ENCODE measurements at regions not wholly inside any gene's neighbourhood (a gene's known extent, or its start where the extent isn't known, plus 50 kb on each side); places are given as distances from the start of the nearest gene placed in this dataset.

DNA sequence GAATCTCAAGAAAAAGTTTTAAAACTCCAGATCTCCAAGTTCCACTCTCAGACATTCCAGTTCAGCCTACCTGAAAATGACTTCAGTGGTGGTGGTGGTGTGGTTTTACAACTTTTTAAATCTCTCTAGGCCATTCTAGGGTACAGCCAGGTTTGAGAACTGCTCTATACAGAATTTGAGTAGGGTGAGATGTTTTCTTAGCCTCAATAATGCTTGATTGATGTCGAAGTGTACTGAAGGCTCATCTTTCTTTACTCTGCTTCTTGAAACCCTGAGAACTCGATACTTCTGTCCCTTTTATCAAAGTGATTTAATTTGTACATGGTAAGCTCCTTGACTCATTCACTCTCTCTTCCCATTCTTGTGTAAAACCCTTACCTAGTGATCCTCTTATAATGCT, 143.8 kb downstream of the FAM124B start:
- DNase-seq (ENCODE audit: low spot score): no peak
- H3K27me3 Mint-ChIP-seq (ENCODE audit: low read depth): no peaks in the 10 kb centered on the region
- no peak overlapping the region for H3K27ac Mint-ChIP-seq (ENCODE audit: unreplicated experiment)
- H3K9me3 Mint-ChIP-seq (ENCODE audit: low read depth): no peaks in the 10 kb centered on the region
- no peaks in the 10 kb centered on the region for H3K36me3 Mint-ChIP-seq (ENCODE audit: low read depth)
- TF ChIP-seq, protein P1, sequence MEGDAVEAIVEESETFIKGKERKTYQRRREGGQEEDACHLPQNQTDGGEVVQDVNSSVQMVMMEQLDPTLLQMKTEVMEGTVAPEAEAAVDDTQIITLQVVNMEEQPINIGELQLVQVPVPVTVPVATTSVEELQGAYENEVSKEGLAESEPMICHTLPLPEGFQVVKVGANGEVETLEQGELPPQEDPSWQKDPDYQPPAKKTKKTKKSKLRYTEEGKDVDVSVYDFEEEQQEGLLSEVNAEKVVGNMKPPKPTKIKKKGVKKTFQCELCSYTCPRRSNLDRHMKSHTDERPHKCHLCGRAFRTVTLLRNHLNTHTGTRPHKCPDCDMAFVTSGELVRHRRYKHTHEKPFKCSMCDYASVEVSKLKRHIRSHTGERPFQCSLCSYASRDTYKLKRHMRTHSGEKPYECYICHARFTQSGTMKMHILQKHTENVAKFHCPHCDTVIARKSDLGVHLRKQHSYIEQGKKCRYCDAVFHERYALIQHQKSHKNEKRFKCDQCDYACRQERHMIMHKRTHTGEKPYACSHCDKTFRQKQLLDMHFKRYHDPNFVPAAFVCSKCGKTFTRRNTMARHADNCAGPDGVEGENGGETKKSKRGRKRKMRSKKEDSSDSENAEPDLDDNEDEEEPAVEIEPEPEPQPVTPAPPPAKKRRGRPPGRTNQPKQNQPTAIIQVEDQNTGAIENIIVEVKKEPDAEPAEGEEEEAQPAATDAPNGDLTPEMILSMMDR (IDR thresholded peaks at IDR 0.05): no peak
- peaks cover 40% of the 10 kb centered on the region for H3K4me1 Mint-ChIP-seq (ENCODE audit: low read depth)
- H3K4me3 Mint-ChIP-seq (ENCODE audit: unreplicated experiment): no peak overlapping the region

GRCh38 chr2:224257156-224257555, 144.8 kb downstream of the FAM124B start:
- Mint-ChIP-seq H3K4me3 (ENCODE audit: unreplicated experiment) (no peak overlapping the region), H3K9me3 (ENCODE audit: low read depth) (no peaks in the 10 kb centered on the region), H3K4me1 (ENCODE audit: low read depth) (peaks cover 39% of the 10 kb centered on the region), H3K36me3 (ENCODE audit: low read depth) (no peaks in the 10 kb centered on the region), H3K27ac (ENCODE audit: unreplicated experiment) (no peak overlapping the region), H3K27me3 (ENCODE audit: low read depth) (no peaks in the 10 kb centered on the region)
- TF ChIP-seq, protein P1 (IDR thresholded peaks at IDR 0.05): no peak
- DNase-seq (ENCODE audit: low spot score): no peak

DNA sequence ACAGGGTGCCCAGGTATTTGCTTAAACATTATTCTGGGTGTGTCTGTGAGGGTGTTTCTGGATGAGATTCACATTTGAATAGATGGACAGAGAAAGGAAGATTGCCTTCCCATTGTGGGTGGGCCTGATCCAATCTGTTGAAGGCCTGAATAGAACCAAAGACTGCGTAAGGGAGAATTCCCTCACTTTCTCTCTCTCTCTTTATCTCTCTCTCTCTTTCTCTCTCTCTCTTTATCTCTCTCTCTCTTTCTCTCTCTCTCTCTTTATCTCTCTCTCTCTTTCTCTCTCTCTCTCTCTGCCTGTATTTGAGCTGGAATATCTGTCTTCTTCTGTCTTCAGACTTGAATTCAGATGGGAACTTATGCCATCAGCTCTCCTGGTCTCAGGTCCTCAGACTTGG, 148.4 kb downstream of the FAM124B start:
- TF ChIP-seq, protein P1 (IDR thresholded peaks at IDR 0.05): no peak
- Mint-ChIP-seq H3K4me1 (ENCODE audit: low read depth) (peaks cover 30% of the 10 kb centered on the region), H3K9me3 (ENCODE audit: low read depth) (no peaks in the 10 kb centered on the region), H3K27me3 (ENCODE audit: low read depth) (no peaks in the 10 kb centered on the region), H3K4me3 (ENCODE audit: unreplicated experiment) (no peak overlapping the region), H3K27ac (ENCODE audit: unreplicated experiment) (no peak overlapping the region), H3K36me3 (ENCODE audit: low read depth) (no peaks in the 10 kb centered on the region)
- no peak for DNase-seq (ENCODE audit: low spot score)

- no peak for DNase-seq (ENCODE audit: low spot score)
- Mint-ChIP-seq H3K9me3 (ENCODE audit: low read depth) (no peaks in the 10 kb centered on the region), H3K27ac (ENCODE audit: unreplicated experiment) (no peak overlapping the region), H3K36me3 (ENCODE audit: low read depth) (no peaks in the 10 kb centered on the region), H3K4me1 (ENCODE audit: low read depth) (peaks cover 30% of the 10 kb centered on the region), H3K27me3 (ENCODE audit: low read depth) (no peaks in the 10 kb centered on the region), H3K4me3 (ENCODE audit: unreplicated experiment) (no peak overlapping the region)
- TF ChIP-seq, protein P1 (IDR thresholded peaks at IDR 0.05): no peak
Observed at GRCh38 chr2:224252631-224253030, 149.3 kb downstream of the FAM124B start.

- no peaks in the 10 kb centered on the region for H3K9me3 Mint-ChIP-seq (ENCODE audit: low read depth)
- H3K4me3 Mint-ChIP-seq (ENCODE audit: unreplicated experiment): no peak overlapping the region
- no peaks in the 10 kb centered on the region for H3K27me3 Mint-ChIP-seq (ENCODE audit: low read depth)
- no peak for DNase-seq (ENCODE audit: low spot score)
- no peaks in the 10 kb centered on the region for H3K36me3 Mint-ChIP-seq (ENCODE audit: low read depth)
- TF ChIP-seq, protein P1 (IDR thresholded peaks at IDR 0.05): no peak
- H3K4me1 Mint-ChIP-seq (ENCODE audit: low read depth): peaks cover 11% of the 10 kb centered on the region
- no peak overlapping the region for H3K27ac Mint-ChIP-seq (ENCODE audit: unreplicated experiment)
Observed at GRCh38 chr2:224248944-224249371, 152.9 kb downstream of the FAM124B start.
